ENCODE measurements at regions not wholly inside any gene's neighbourhood (a gene's known extent, or its start where the extent isn't known, plus 50 kb on each side); places are given as distances from the start of the nearest gene placed in this dataset.

GRCh38 chr6:84486526-84486925, 259.1 kb upstream of the CEP162 start:
- TF ChIP-seq YY1 (IDR thresholded peaks at IDR 0.05; ENCODE audit: low read depth) (no peak), TAF1 (IDR thresholded peaks at IDR 0.05; ENCODE audit: low read depth) (no peak), REST (IDR thresholded peaks at IDR 0.05; ENCODE audit: low read depth) (no peak), RAD21 (IDR thresholded peaks at IDR 0.05; ENCODE audit: low read depth) (no peak), CEBPB (IDR thresholded peaks at IDR 0.05) (no peak), EGR1 (IDR thresholded peaks at IDR 0.05) (no peak), EP300 (IDR thresholded peaks at IDR 0.05; ENCODE audit: borderline replicate concordance) (no peak)
